GM10847 (cell line): ENCODE measurements at regions not wholly inside any gene's neighbourhood (a gene's known extent, or its start where the extent isn't known, plus 50 kb on each side); places are given as distances from the start of the nearest gene placed in this dataset.

Experiments
- POLR2A ChIP-seq: IDR thresholded peaks from 2 replicates; pipeline ENCODE4 v1.6.1; 2011; ENCODE audit not compliant: insufficient read length; ENCODE audit errors: extremely low read depth

- TF ChIP-seq POLR2A = no peak
These were observed 668.2 kb upstream of the PKDCC start for GRCh38 chr2:41379496-41380221.

GRCh38 chr2:41381701-41382100, 666.1 kb upstream of the PKDCC start:
- TF ChIP-seq POLR2A = no peak

- TF ChIP-seq POLR2A = no peak
These were observed 660.3 kb upstream of the PKDCC start for GRCh38 chr2:41387519-41387918.

GRCh38 chr2:41393621-41394020, 654.2 kb upstream of the PKDCC start:
- TF ChIP-seq POLR2A = no peak

GRCh38 chr2:41394541-41394940, 653.3 kb upstream of the PKDCC start:
- TF ChIP-seq POLR2A = no peak

- TF ChIP-seq POLR2A = no peak
These were observed 652.1 kb upstream of the PKDCC start for GRCh38 chr2:41395692-41396091.

- no peak for TF ChIP-seq POLR2A
These were observed 648.3 kb upstream of the PKDCC start for GRCh38 chr2:41399437-41400087.

- TF ChIP-seq POLR2A = no peak
These were observed 647.6 kb upstream of the PKDCC start for GRCh38 chr2:41400088-41400665.

GRCh38 chr2:41405441-41405840, 642.4 kb upstream of the PKDCC start:
- TF ChIP-seq POLR2A = no peak

- no peak for TF ChIP-seq POLR2A
These were observed 638.5 kb upstream of the PKDCC start for GRCh38 chr2:41409328-41409727.

GRCh38 chr2:41410011-41410410, 637.8 kb upstream of the PKDCC start:
- no peak for TF ChIP-seq POLR2A

- TF ChIP-seq POLR2A = no peak
These were observed 633.9 kb upstream of the PKDCC start for GRCh38 chr2:41413813-41414485.

- TF ChIP-seq POLR2A = no peak
These were observed 633.2 kb upstream of the PKDCC start for GRCh38 chr2:41414486-41415230.

GRCh38 chr2:41417511-41417910, 630.3 kb upstream of the PKDCC start:
- no peak for TF ChIP-seq POLR2A

- no peak for TF ChIP-seq POLR2A
These were observed 627.6 kb upstream of the PKDCC start for GRCh38 chr2:41420219-41420618.

GRCh38 chr2:41420872-41421271, 626.9 kb upstream of the PKDCC start:
- TF ChIP-seq POLR2A = no peak

- TF ChIP-seq POLR2A = no peak
These were observed 616.1 kb upstream of the PKDCC start for GRCh38 chr2:41431756-41432155.
